ENCODE measurements at regions not wholly inside any gene's neighbourhood (a gene's known extent, or its start where the extent isn't known, plus 50 kb on each side); places are given as distances from the start of the nearest gene placed in this dataset.

DNA sequence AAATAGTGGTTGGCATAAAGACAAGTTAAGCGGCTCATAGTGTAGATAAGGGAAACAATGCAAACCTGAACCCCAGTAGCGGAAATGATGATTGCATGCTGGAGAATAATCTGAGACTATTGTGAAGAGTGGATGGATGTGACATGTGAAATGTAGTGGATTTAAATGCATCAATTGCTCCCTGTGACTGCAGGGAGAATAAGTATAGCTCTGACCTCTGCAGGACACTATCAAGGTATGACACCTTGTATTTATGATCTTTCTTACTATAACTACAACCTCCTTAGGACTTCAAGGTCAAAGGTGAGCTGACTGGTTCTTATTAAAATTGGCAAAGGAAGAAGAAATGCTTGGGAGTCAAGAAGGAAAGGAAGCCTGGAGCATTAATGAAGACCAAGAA is 285.6 kb downstream of the GRIN2B start:
- Histone ChIP-seq H3K27ac (no peak overlapping the region), H3K36me3 (replicated peaks; ENCODE audit: insufficient read depth, low read depth) (no peaks in the 10 kb centered on the region), H3K27me3 (peaks cover 12% of the 10 kb centered on the region), H3K4me2 (no peak overlapping the region), H3K79me2 (no peaks in the 10 kb centered on the region), H3K4me3 (no peak overlapping the region), H3K9me2 (replicated peaks; ENCODE audit: insufficient read depth) (no peaks in the 10 kb centered on the region), H3K4me1 (ENCODE audit: insufficient read depth) (no peaks in the 10 kb centered on the region), H4K20me1 (ENCODE audit: insufficient read depth, poor library complexity, severe bottlenecking) (no peaks in the 10 kb centered on the region), H2AFZ (no peak overlapping the region), H3K9me3 (ENCODE audit: low read depth) (no peaks in the 10 kb centered on the region)
- 71% methylated on average over 2 of the region's 2 CpGs for WGBS (ENCODE audit: low lambda C conversion rate, missing lambda C conversion rate)
- DNase-seq (ENCODE audit: low spot score) = no peak
- no peak for TF ChIP-seq EZH2 (IDR thresholded peaks at IDR 0.05; ENCODE audit: borderline replicate concordance)
- TF ChIP-seq EZH2phosphoT487 (IDR thresholded peaks at IDR 0.05; ENCODE audit: low read depth, severe bottlenecking, unreplicated experiment) = no peak
- TF ChIP-seq, protein P1, sequence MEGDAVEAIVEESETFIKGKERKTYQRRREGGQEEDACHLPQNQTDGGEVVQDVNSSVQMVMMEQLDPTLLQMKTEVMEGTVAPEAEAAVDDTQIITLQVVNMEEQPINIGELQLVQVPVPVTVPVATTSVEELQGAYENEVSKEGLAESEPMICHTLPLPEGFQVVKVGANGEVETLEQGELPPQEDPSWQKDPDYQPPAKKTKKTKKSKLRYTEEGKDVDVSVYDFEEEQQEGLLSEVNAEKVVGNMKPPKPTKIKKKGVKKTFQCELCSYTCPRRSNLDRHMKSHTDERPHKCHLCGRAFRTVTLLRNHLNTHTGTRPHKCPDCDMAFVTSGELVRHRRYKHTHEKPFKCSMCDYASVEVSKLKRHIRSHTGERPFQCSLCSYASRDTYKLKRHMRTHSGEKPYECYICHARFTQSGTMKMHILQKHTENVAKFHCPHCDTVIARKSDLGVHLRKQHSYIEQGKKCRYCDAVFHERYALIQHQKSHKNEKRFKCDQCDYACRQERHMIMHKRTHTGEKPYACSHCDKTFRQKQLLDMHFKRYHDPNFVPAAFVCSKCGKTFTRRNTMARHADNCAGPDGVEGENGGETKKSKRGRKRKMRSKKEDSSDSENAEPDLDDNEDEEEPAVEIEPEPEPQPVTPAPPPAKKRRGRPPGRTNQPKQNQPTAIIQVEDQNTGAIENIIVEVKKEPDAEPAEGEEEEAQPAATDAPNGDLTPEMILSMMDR (IDR thresholded peaks at IDR 0.05; ENCODE audit: poor library complexity) = no peak

DNA sequence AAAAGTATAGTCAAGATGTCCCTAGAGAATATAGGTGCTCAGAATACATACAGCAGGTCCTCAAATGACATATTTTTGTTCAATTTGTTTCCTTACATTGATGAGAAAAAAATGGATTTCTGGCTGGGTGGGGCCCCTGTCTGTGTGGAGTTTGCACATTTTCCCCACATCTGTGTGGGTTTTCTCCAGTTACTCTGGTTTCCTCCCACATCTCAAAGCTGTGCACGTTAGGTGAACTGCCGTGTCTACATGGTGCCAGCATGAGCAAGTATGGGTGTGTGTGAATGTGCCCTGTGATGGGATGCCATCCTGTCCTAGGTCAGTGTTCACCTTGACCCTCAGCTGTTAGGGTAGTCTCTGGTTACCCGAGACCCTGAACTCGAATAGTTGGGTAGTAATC is 289.1 kb downstream of the GRIN2B start:
- WGBS (ENCODE audit: low lambda C conversion rate, missing lambda C conversion rate) = 90% methylated on average over 4 of the region's 4 CpGs
- Histone ChIP-seq H3K36me3 (replicated peaks; ENCODE audit: insufficient read depth, low read depth) (no peaks in the 10 kb centered on the region), H3K4me3 (no peak overlapping the region), H3K4me1 (ENCODE audit: insufficient read depth) (no peaks in the 10 kb centered on the region), H3K79me2 (no peaks in the 10 kb centered on the region), H3K9me3 (ENCODE audit: low read depth) (no peaks in the 10 kb centered on the region), H4K20me1 (ENCODE audit: insufficient read depth, poor library complexity, severe bottlenecking) (no peaks in the 10 kb centered on the region), H3K27me3 (peaks cover 12% of the 10 kb centered on the region), H2AFZ (no peak overlapping the region), H3K9me2 (replicated peaks; ENCODE audit: insufficient read depth) (no peaks in the 10 kb centered on the region), H3K4me2 (no peak overlapping the region), H3K27ac (no peak overlapping the region)
- TF ChIP-seq EZH2 (IDR thresholded peaks at IDR 0.05; ENCODE audit: borderline replicate concordance) (no peak), EZH2phosphoT487 (IDR thresholded peaks at IDR 0.05; ENCODE audit: low read depth, severe bottlenecking, unreplicated experiment) (no peak)
- TF ChIP-seq, protein P1 (IDR thresholded peaks at IDR 0.05; ENCODE audit: poor library complexity) = no peak
- DNase-seq (ENCODE audit: low spot score) = no peak

DNA sequence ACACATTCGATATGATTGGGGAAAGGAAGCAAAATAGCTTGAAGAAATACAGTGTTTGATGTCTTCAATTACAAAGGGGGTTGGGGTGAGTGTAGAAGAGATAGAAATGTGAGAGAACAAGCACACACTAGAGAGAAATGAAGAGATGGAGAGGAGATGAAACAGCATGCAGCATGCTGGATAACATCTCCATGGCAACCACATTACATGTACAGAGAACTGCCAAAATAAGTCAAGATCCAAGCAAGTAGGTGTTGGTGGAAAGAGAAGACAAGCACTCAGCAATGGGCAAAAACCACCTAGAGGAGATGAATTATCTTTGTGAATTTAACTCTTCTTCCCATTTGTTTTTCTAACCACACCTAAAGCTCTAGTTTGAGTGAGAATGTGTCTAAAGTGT is 289.8 kb downstream of the GRIN2B start:
- H4K20me1 ChIP-seq (ENCODE audit: insufficient read depth, poor library complexity, severe bottlenecking) = no peaks in the 10 kb centered on the region

More for the DNA sequence above, 289.8 kb downstream of the GRIN2B start:
- H3K4me3 ChIP-seq = no peak overlapping the region
- 96% methylated on average over 1 of the region's 1 CpG for WGBS (ENCODE audit: low lambda C conversion rate, missing lambda C conversion rate)
- H3K4me1 ChIP-seq (ENCODE audit: insufficient read depth) = no peaks in the 10 kb centered on the region
- no peak overlapping the region for H2AFZ ChIP-seq
- no peak overlapping the region for H3K4me2 ChIP-seq
- H3K36me3 ChIP-seq (replicated peaks; ENCODE audit: insufficient read depth, low read depth) = no peaks in the 10 kb centered on the region
- no peaks in the 10 kb centered on the region for H3K79me2 ChIP-seq
- no peak overlapping the region for H3K27ac ChIP-seq
- DNase-seq (ENCODE audit: low spot score) = no peak
- H3K9me3 ChIP-seq (ENCODE audit: low read depth) = no peaks in the 10 kb centered on the region
- TF ChIP-seq EZH2 (IDR thresholded peaks at IDR 0.05; ENCODE audit: borderline replicate concordance) (no peak), EZH2phosphoT487 (IDR thresholded peaks at IDR 0.05; ENCODE audit: low read depth, severe bottlenecking, unreplicated experiment) (no peak)
- TF ChIP-seq, protein P1 (IDR thresholded peaks at IDR 0.05; ENCODE audit: poor library complexity) = no peak
- no peaks in the 10 kb centered on the region for H3K9me2 ChIP-seq (replicated peaks; ENCODE audit: insufficient read depth)
- H3K27me3 ChIP-seq = peaks cover 12% of the 10 kb centered on the region
